Astrocyte (in vitro differentiated cells and primary cell): ENCODE measurements at regions not wholly inside any gene's neighbourhood (a gene's known extent, or its start where the extent isn't known, plus 50 kb on each side); places are given as distances from the start of the nearest gene placed in this dataset.

Source experiments
- EZH2 ChIP-seq: IDR thresholded peaks from 2 replicates; pipeline ENCODE4 v1.6.1; 2012; ENCODE audit warnings: mild to moderate bottlenecking, low read length, inconsistent platforms; ENCODE audit not compliant: insufficient read depth
- TF ChIP-seq, protein P1 (sequence below): IDR thresholded peaks from 2 replicates; pipeline ENCODE4 v1.5.1; 2011; ENCODE audit warnings: low read depth, mild to moderate bottlenecking, inconsistent platforms, low read length, moderate library complexity; ENCODE audit not compliant: insufficient read depth

DNA sequence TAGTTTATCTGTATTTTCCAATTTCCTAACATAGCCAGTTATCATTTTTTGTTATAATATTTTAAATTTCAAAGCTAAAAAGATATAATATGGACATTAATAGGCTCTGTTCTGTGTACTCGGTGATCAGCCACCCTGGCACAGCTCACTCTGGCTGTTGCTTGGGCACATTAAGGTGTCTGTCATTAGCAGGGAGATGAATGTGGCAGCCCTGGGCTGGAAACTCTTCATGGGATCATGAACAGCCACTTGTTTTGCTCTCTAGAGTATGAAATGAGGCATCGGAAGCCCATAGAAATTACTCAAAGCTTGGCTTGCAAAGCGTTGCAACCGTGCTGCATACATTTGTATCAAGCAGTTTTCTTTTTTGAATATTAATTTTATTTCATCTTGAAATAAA is 233.2 kb downstream of the DACT1 start:
- TF ChIP-seq, protein P1, sequence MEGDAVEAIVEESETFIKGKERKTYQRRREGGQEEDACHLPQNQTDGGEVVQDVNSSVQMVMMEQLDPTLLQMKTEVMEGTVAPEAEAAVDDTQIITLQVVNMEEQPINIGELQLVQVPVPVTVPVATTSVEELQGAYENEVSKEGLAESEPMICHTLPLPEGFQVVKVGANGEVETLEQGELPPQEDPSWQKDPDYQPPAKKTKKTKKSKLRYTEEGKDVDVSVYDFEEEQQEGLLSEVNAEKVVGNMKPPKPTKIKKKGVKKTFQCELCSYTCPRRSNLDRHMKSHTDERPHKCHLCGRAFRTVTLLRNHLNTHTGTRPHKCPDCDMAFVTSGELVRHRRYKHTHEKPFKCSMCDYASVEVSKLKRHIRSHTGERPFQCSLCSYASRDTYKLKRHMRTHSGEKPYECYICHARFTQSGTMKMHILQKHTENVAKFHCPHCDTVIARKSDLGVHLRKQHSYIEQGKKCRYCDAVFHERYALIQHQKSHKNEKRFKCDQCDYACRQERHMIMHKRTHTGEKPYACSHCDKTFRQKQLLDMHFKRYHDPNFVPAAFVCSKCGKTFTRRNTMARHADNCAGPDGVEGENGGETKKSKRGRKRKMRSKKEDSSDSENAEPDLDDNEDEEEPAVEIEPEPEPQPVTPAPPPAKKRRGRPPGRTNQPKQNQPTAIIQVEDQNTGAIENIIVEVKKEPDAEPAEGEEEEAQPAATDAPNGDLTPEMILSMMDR: no peak
- no peak for TF ChIP-seq EZH2
